ENCODE measurements at regions not wholly inside any gene's neighbourhood (a gene's known extent, or its start where the extent isn't known, plus 50 kb on each side); places are given as distances from the start of the nearest gene placed in this dataset.

- TF ChIP-seq CTCF (IDR thresholded peaks at IDR 0.05; ENCODE audit: low read depth, low read length, missing input control) (no peak), TAF1 (conservative IDR thresholded peaks at IDR 0.05) (no peak), RAD21 (IDR thresholded peaks at IDR 0.05) (no peak), ZBTB33 (IDR thresholded peaks at IDR 0.05) (no peak), NR2F2 (IDR thresholded peaks at IDR 0.05) (no peak), REST (IDR thresholded peaks at IDR 0.05) (no peak), ATF3 (IDR thresholded peaks at IDR 0.05) (no peak), RXRA (IDR thresholded peaks at IDR 0.05) (no peak), MAX (IDR thresholded peaks at IDR 0.05) (no peak), FOXA1 (IDR thresholded peaks at IDR 0.05) (no peak), YY1 (IDR thresholded peaks at IDR 0.05) (no peak)
Measured at GRCh38 chr10:61589547-61590243, 73.0 kb upstream of the CABCOCO1 start.
